Spleen (tissue), 11 donors: ENCODE measurements at regions not wholly inside any gene's neighbourhood (a gene's known extent, or its start where the extent isn't known, plus 50 kb on each side); places are given as distances from the start of the nearest gene placed in this dataset.
"Not testable (repeated sequence)": the region's sequence is repeated elsewhere in the genome, so short reads cannot be mapped to it uniquely, and the experiment has no call there.

ENCODE experiments used
- DNase-seq: peaks from one replicate; pipeline ENCODE4 v3.0.0-alpha.2; 2020
- H3K27ac ChIP-seq, 8 donors: fragments of 200-600 bp; sonication (generic) in 7 of 8; 1 replicate in 4 of 8; 2 replicates in 4 of 8; pipeline versions ENCODE4 v1.5.0 to v1.8.0; 2016 to 2021; ENCODE audit warnings: inconsistent platforms in 4 of 8, mild to moderate bottlenecking in 4 of 8, moderate library complexity in 1 of 8
- H3K27me3 ChIP-seq, 7 donors: fragments of 200-600 bp; sonication (generic) in 6 of 7; replicated peaks in 1 of 7; 1 replicate in 4 of 7; 2 replicates in 3 of 7; pipeline versions ENCODE4 v1.5.0 to v1.8.0; 2016 to 2021; ENCODE audit warnings: inconsistent platforms in 3 of 7, mild to moderate bottlenecking in 1 of 7
- H3K36me3 ChIP-seq, 6 donors: fragments of 200-600 bp; sonication (generic) in 5 of 6; 1 replicate in 4 of 6; 2 replicates in 2 of 6; pipeline versions ENCODE4 v1.5.0 to v1.8.0; 2016 to 2021; ENCODE audit warnings: inconsistent platforms in 2 of 6
- H3K4me1 ChIP-seq, 6 donors: fragments of 200-600 bp; sonication (generic) in 5 of 6; 1 replicate in 3 of 6; 2 replicates in 3 of 6; pipeline versions ENCODE4 v1.5.0 to v1.8.0; 2016 to 2021; ENCODE audit warnings: inconsistent platforms in 3 of 6
- H3K4me3 ChIP-seq, 8 donors: fragments of 200-600 bp; sonication (generic) in 7 of 8; 1 replicate in 4 of 8; 2 replicates in 4 of 8; pipeline versions ENCODE4 v1.5.0 to v1.8.0; 2016 to 2021; ENCODE audit warnings: inconsistent platforms in 4 of 8, mild to moderate bottlenecking in 4 of 8, moderate library complexity in 2 of 8
- H3K9me3 ChIP-seq, 8 donors: fragments of 200-600 bp; sonication (generic) in 7 of 8; 1 replicate in 4 of 8; 2 replicates in 4 of 8; pipeline versions ENCODE4 v1.5.0 to v1.8.0; 2016 to 2021; ENCODE audit warnings: inconsistent platforms in 4 of 8
- CTCF ChIP-seq, 11 experiments: fragments of 200-600 bp in 7 of 11; fragments of 450-650 bp in 4 of 11; sonication (generic) in 4 of 11; IDR thresholded peaks in 8 of 11; conservative IDR thresholded peaks in 3 of 11; 1 replicate in 7 of 11; 2 replicates in 4 of 11; pipeline versions ENCODE4 v1.4.0 to v1.8.0; 2016 to 2021; ENCODE audit warnings: antibody characterized with exemption in 11 of 11, inconsistent platforms in 4 of 11, mild to moderate bottlenecking in 1 of 11
- POLR2A ChIP-seq, 3 donors: fragments of 450-650 bp; IDR thresholded peaks; one replicate each; pipeline ENCODE4 v1.5.1; 2017; ENCODE audit warnings: antibody characterized with exemption in 3 of 3, mild to moderate bottlenecking in 1 of 3
- POLR2AphosphoS5 ChIP-seq, 3 donors: sonication (generic); formaldehyde crosslinking; IDR thresholded peaks; one replicate each; pipeline ENCODE4 v1.5.1; 2017; ENCODE audit warnings: antibody characterized with exemption in 3 of 3
- WGBS, 5 donors: extraction: QIAGEN DNeasy Blood & Tissue Kit in 3 of 5; methylation state at CpG; one replicate each; pipeline versions ENCODE4 v1.1.5 to v1.1.7; 2013 to 2018; 5-methylcytosine and 5-hydroxymethylcytosine counted together
- intact Hi-C: fragments of 100-400 bp; cut with DNase I; formaldehyde crosslinking; loops from one replicate; pipeline ENCODE4 v1.15.0; 2023; ENCODE audit warnings: low total_unique reads
- donor health status: healthy with polysubstance abuse.
- donor health status: DM: no; HTN: no; CAD: no; lungs with moderate emphysema.
- donor health status: DM: no; HTN: no; CAD: no.
- donor health status: Bipolar disorder and iron deficiency.
- donor health status: healthy.
- donor health status: DM: no; HTN: no; CAD: no.
- donor health status: DM: yes; HTN: yes; CAD: no.

- intact Hi-C loops: no loop called here
- no peak for TF ChIP-seq CTCF (IDR thresholded peaks at IDR 0.05 in 8 of 11, conservative IDR thresholded peaks at IDR 0.05 in 3 of 11)
- Histone ChIP-seq H3K9me3 (no peaks in the 10 kb centered on the region), H3K27ac (no peak overlapping the region), H3K27me3 (no peaks in the 10 kb centered on the region), H3K36me3 (no peaks in the 10 kb centered on the region), H3K4me3 (no peak overlapping the region), H3K4me1 (no peaks in the 10 kb centered on the region)
- 18 to 42% (median 27%) methylated on average over 4 of the region's 4 CpGs for WGBS, 5 donors
- no peak for DNase-seq
Observed at GRCh38 chr1:238606896-238607295, 716.2 kb upstream of the ZP4 start.

- TF ChIP-seq CTCF (IDR thresholded peaks at IDR 0.05 in 8 of 11, conservative IDR thresholded peaks at IDR 0.05 in 3 of 11) (no peak), POLR2AphosphoS5 (IDR thresholded peaks at IDR 0.05) (no peak), POLR2A (IDR thresholded peaks at IDR 0.05) (no peak)
- H3K27ac ChIP-seq: no peak overlapping the region
- H3K27me3 ChIP-seq: no peaks in the 10 kb centered on the region
- H3K9me3 ChIP-seq: no peaks in the 10 kb centered on the region
- no peaks in the 10 kb centered on the region for H3K4me1 ChIP-seq
- no peak overlapping the region for H3K4me3 ChIP-seq
- DNase-seq: no peak
- 56 to 70% (median 62%) methylated on average over 2 of the region's 2 CpGs for WGBS, 5 donors
- intact Hi-C loops: no loop called here
- no peaks in the 10 kb centered on the region for H3K36me3 ChIP-seq
Observed at GRCh38 chr1:238606457-238606856, 715.7 kb upstream of the ZP4 start.

- H3K27ac ChIP-seq: no peak overlapping the region
- no peak for DNase-seq
- H3K4me3 ChIP-seq: no peak overlapping the region
- H3K27me3 ChIP-seq: no peaks in the 10 kb centered on the region
- no peak for TF ChIP-seq POLR2A (IDR thresholded peaks at IDR 0.05)
- no peaks in the 10 kb centered on the region for H3K36me3 ChIP-seq
- intact Hi-C loops: no loop called here
- WGBS, 5 donors: 65 to 84% (median 81%) methylated on average over 3 of the region's 3 CpGs
- no peaks in the 10 kb centered on the region for H3K9me3 ChIP-seq
- no peaks in the 10 kb centered on the region for H3K4me1 ChIP-seq
Observed at GRCh38 chr1:238604357-238604756, 713.6 kb upstream of the ZP4 start.

- H3K4me1 ChIP-seq, H3K27ac ChIP-seq, intact Hi-C loops, H3K36me3 ChIP-seq, H3K4me3 ChIP-seq, DNase-seq, H3K9me3 ChIP-seq, H3K27me3 ChIP-seq: not testable (repeated sequence)
- 19 to 52% (median 36%) methylated on average over 2 of the region's 2 CpGs for WGBS, 5 donors
Observed at GRCh38 chr1:238601604-238602003, 710.9 kb upstream of the ZP4 start.

GRCh38 chr1:238596703-238597102, 706.0 kb upstream of the ZP4 start:
- Histone ChIP-seq H3K4me1 (no peaks in the 10 kb centered on the region), H3K27me3 (no peaks in the 10 kb centered on the region), H3K4me3 (no peak overlapping the region), H3K27ac (no peak overlapping the region), H3K36me3 (no peaks in the 10 kb centered on the region), H3K9me3 (no peaks in the 10 kb centered on the region)
- WGBS, 5 donors: 80 to 86% (median 80%) methylated on average over 4 of the region's 4 CpGs
- no peak for DNase-seq
- intact Hi-C loops: no loop called here
- no peak for TF ChIP-seq POLR2A (IDR thresholded peaks at IDR 0.05)

- 78 to 90% (median 82%) methylated on average over 7 of the region's 7 CpGs for WGBS, 5 donors
- H3K4me3 ChIP-seq: no peak overlapping the region
- H3K27ac ChIP-seq: no peak overlapping the region
- H3K27me3 ChIP-seq: no peaks in the 10 kb centered on the region
- DNase-seq: no peak
- no peaks in the 10 kb centered on the region for H3K36me3 ChIP-seq
- H3K9me3 ChIP-seq: peaks cover 0 to 3% (median 0%) of the 10 kb centered on the region in 8 donors
- H3K4me1 ChIP-seq: no peaks in the 10 kb centered on the region
- intact Hi-C loops: no loop called here
- no peak for TF ChIP-seq POLR2AphosphoS5 (IDR thresholded peaks at IDR 0.05)
- no peak for TF ChIP-seq POLR2A (IDR thresholded peaks at IDR 0.05)
- no peak for TF ChIP-seq CTCF (IDR thresholded peaks at IDR 0.05 in 8 of 11, conservative IDR thresholded peaks at IDR 0.05 in 3 of 11)
Observed at GRCh38 chr1:238592621-238593020, 701.9 kb upstream of the ZP4 start.
